K562 (cell line): ENCODE measurements at regions not wholly inside any gene's neighbourhood (a gene's known extent, or its start where the extent isn't known, plus 50 kb on each side); places are given as distances from the start of the nearest gene placed in this dataset.

ENCODE experiments used
- ATAC-seq: fragments of 200-7000 bp; cut with Tn5 transposase; 3 replicates; pipeline ENCODE4 v1.9.1; 2020; ENCODE audit warnings: moderate library complexity
- BruUV-seq: library from RNA; stranded (reverse); fragments of 400-500 nt; replicated peaks from 2 replicates; lab custom pipeline; 2021; lab: Mats Ljungman, UMichigan
- CTCF ChIA-PET: fragments of 300-600 bp; formaldehyde crosslinking; extraction: SDS; loops from one replicate; lab custom pipeline; 2021; ENCODE audit warnings: low intra/inter-chr PET ratio; lab: Yijun Ruan, JAX
- POLR2A ChIA-PET: fragments of 300-600, 350-650 bp; sonication (Branson Sonifier 250); formaldehyde crosslinking; extraction: SDS; loops from one replicate; lab custom pipeline; 2021; ENCODE audit warnings: antibody characterized with exemption, inconsistent platforms; lab: Yijun Ruan, JAX
- DNase-seq, 4 experiments: peaks; one replicate each; pipeline versions ENCODE4 v3.0.0 to v3.0.0-alpha.2; 2011 to 2018; ENCODE audit warnings: low spot score in 3 of 4, mixed read lengths in 3 of 4; ENCODE audit errors: extremely low read depth in 1 of 4
- FAIRE-seq: peaks from 2 replicates; lab custom pipeline; 2011; peaks lifted over from hg19 to GRCh38; lab: Jason Lieb, UNC
- H2AFZ ChIP-seq: 2 replicates; pipeline ENCODE4 v1.6.0; 2011; ENCODE audit warnings: low read depth, low read length, control low read depth, inconsistent platforms
- H3K27ac ChIP-seq: fragments of 200-600 bp; 3 replicates; pipeline ENCODE4 v1.8.0; 2011; ENCODE audit warnings: low read depth, mild to moderate bottlenecking, control low read depth, inconsistent platforms, low read length, moderate library complexity, mixed read lengths; ENCODE audit errors: extremely low read depth
- H3K27me3 ChIP-seq, 2 experiments: fragments of 300-600 bp in 1 of 2; 2 replicates in 1 of 2; 3 replicates in 1 of 2; pipeline versions ENCODE4 v1.6.0 to v1.8.0; 2011; ENCODE audit warnings: inconsistent platforms in 2 of 2, low read length in 2 of 2, mild to moderate bottlenecking in 1 of 2, mixed read lengths in 1 of 2, moderate library complexity in 1 of 2; ENCODE audit not compliant: control insufficient read depth in 2 of 2, insufficient read depth in 2 of 2
- H3K36me3 ChIP-seq: fragments of 300-600 bp; 3 replicates; pipeline ENCODE4 v1.8.0; 2011; ENCODE audit warnings: mild to moderate bottlenecking, low read length, inconsistent platforms; ENCODE audit not compliant: control insufficient read depth, insufficient read depth
- H3K4me1 ChIP-seq, 2 experiments: fragments of 200-600 bp in 1 of 2; replicated peaks in 1 of 2; 2 replicates in 1 of 2; 3 replicates in 1 of 2; pipeline versions ENCODE4 v1.5.1 to v1.8.0; 2011; ENCODE audit warnings: inconsistent platforms in 2 of 2, low read length in 2 of 2, mild to moderate bottlenecking in 1 of 2, mixed read lengths in 1 of 2, moderate library complexity in 1 of 2; ENCODE audit not compliant: control insufficient read depth in 2 of 2, insufficient read depth in 2 of 2
- H3K4me2 ChIP-seq: 2 replicates; pipeline ENCODE4 v1.6.1; 2011; ENCODE audit warnings: low read length, control low read depth, inconsistent platforms, mixed read lengths; ENCODE audit not compliant: insufficient read depth
- H3K4me3 ChIP-seq: fragments of 200-600 bp; sonication (generic), shearing (Covaris generic); 2 replicates; pipeline ENCODE4 v1.5.1; 2016; ENCODE audit warnings: control low read depth, inconsistent platforms
- H3K79me2 ChIP-seq: fragments of 200-600 bp; 3 replicates; pipeline ENCODE4 v1.8.0; 2011; ENCODE audit warnings: low read length, inconsistent platforms; ENCODE audit not compliant: control insufficient read depth, insufficient read depth
- H3K9ac ChIP-seq, 2 experiments: 2 replicates each; pipeline versions ENCODE4 v1.6.0 to v1.6.1; 2011; ENCODE audit warnings: low read depth in 2 of 2, low read length in 2 of 2, control low read depth in 1 of 2, inconsistent platforms in 1 of 2, mild to moderate bottlenecking in 1 of 2, mixed read lengths in 1 of 2; ENCODE audit not compliant: insufficient read depth in 1 of 2
- H3K9me1 ChIP-seq: one replicate; pipeline ENCODE4 v1.6.0; 2011; ENCODE audit warnings: inconsistent platforms, mild to moderate bottlenecking, low read length, moderate library complexity; ENCODE audit not compliant: control insufficient read depth, insufficient read depth
- H3K9me3 ChIP-seq: replicated peaks from 2 replicates; pipeline ENCODE4 v1.5.1; 2011; ENCODE audit warnings: low read depth, low read length, inconsistent platforms; ENCODE audit not compliant: control insufficient read depth, insufficient read depth
- H4K20me1 ChIP-seq: replicated peaks from 2 replicates; pipeline ENCODE4 v1.6.1; 2011; ENCODE audit warnings: low read length, inconsistent platforms, mixed read lengths; ENCODE audit not compliant: control insufficient read depth, insufficient read depth
- UBTF ChIP-seq, 2 experiments: IDR thresholded peaks; 2 replicates each; pipeline ENCODE4 v1.6.1; 2012; ENCODE audit warnings: improper control_type of control experiment in 2 of 2, low read depth in 2 of 2, low read length in 2 of 2, borderline replicate concordance in 1 of 2
- ZNF239 ChIP-seq: fragments of 250-450 bp; sonication (Bioruptor Pico); IDR thresholded peaks from 2 replicates; pipeline ENCODE4 v1.4.0; 2020; ENCODE audit warnings: mild to moderate bottlenecking
- WGBS: fragments of 100-300 bp; shearing (Covaris generic); methylation state at CpG from one replicate; pipeline ENCODE4 v1.1.6; 2016; ENCODE audit warnings: low coverage, mixed read lengths; ENCODE audit not compliant: insufficient coverage; ENCODE audit errors: missing lambda C conversion rate; 5-methylcytosine and 5-hydroxymethylcytosine counted together
- in situ Hi-C: fragments of 300-500 bp; cut with MboI; formaldehyde crosslinking; loops from 4 replicates; pipeline ENCODE4 v1.15.0; 2018; ENCODE audit warnings: inconsistent platforms, mixed read lengths
- intact Hi-C: fragments of 100-400 bp; cut with micrococcal nuclease; formaldehyde crosslinking; loops from 2 replicates; pipeline ENCODE4 v1.14.2; 2022
- TF ChIP-seq, protein P1 (sequence below): sonication (generic); formaldehyde crosslinking; IDR thresholded peaks from 2 replicates; pipeline ENCODE4 v1.8.1; 2022; ENCODE audit warnings: missing genetic modification reagents
- TF ChIP-seq, protein P2 (sequence below), 2 experiments: fragments of 150-350 bp in 1 of 2; IDR thresholded peaks; 2 replicates each; pipeline ENCODE4 v1.6.1; 2012 to 2016; ENCODE audit warnings: low read depth in 2 of 2, low read length in 2 of 2, mild to moderate bottlenecking in 1 of 2, moderate library complexity in 1 of 2

DNA sequence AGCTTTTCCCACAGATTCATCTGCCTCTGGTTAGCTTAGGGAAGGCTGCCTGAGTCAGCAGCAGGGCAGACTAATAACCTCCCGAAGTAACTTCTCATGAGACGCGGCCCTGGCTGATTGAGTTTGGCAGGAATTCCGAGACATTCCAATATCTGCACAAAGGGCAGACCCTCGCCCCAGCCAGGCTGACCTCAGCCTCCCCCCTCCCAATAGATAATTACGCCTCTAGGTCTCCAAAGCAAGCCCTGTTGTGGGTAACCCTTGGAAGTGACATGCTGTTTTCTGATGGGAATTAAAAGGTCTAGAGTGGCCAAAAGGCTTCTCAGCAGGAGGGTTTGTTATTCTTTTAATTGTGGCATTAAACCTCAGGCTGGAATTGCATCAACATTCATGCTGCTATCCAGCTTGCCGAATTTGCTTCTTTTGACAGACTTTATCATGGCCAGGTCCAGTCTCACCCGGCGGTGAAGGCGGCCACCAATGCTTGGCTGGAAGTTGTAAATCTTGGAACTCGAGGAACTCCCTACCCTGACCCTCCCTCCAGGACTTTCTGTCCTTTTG is 98.0 kb upstream of the SLC14A2 start:
- BruUV-seq: no TSS peak

More for the DNA sequence above, 98.0 kb upstream of the SLC14A2 start:
- H3K79me2 ChIP-seq: no peaks in the 10 kb centered on the region
- no peak for FAIRE-seq
- in situ Hi-C loops: no loop called here
- no peak overlapping the region for H2AFZ ChIP-seq
- intact Hi-C loops: no loop called here
- H3K4me2 ChIP-seq: no peak overlapping the region
- H3K9me3 ChIP-seq: no peaks in the 10 kb centered on the region
- no peak for ATAC-seq
- no peak overlapping the region for H3K4me3 ChIP-seq
- POLR2A ChIA-PET: no interaction called here
- H3K9me1 ChIP-seq: no peaks in the 10 kb centered on the region
- peaks cover 0 to 5% of the 10 kb centered on the region in 2 experiments; a peak in 1 of 5 replicates for H3K27me3 ChIP-seq
- H3K4me1 ChIP-seq: no peaks in the 10 kb centered on the region
- no peak overlapping the region for H3K27ac ChIP-seq
- no peak overlapping the region for H3K9ac ChIP-seq
- 0% methylated on average over 7 of the region's 11 CpGs for WGBS
- no peak for DNase-seq
- no peaks in the 10 kb centered on the region for H4K20me1 ChIP-seq
- CTCF ChIA-PET: no interaction called here
- TF ChIP-seq, protein P1, sequence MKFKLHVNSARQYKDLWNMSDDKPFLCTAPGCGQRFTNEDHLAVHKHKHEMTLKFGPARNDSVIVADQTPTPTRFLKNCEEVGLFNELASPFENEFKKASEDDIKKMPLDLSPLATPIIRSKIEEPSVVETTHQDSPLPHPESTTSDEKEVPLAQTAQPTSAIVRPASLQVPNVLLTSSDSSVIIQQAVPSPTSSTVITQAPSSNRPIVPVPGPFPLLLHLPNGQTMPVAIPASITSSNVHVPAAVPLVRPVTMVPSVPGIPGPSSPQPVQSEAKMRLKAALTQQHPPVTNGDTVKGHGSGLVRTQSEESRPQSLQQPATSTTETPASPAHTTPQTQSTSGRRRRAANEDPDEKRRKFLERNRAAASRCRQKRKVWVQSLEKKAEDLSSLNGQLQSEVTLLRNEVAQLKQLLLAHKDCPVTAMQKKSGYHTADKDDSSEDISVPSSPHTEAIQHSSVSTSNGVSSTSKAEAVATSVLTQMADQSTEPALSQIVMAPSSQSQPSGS: no peak
- TF ChIP-seq UBTF (IDR thresholded peaks at IDR 0.05; ENCODE audit: borderline replicate concordance in 1 of 2, low read depth in 2 of 2, low read length in 2 of 2) (no peak), ZNF239 (CRISPR knock-in tag) (no peak)
- TF ChIP-seq, protein P2, sequence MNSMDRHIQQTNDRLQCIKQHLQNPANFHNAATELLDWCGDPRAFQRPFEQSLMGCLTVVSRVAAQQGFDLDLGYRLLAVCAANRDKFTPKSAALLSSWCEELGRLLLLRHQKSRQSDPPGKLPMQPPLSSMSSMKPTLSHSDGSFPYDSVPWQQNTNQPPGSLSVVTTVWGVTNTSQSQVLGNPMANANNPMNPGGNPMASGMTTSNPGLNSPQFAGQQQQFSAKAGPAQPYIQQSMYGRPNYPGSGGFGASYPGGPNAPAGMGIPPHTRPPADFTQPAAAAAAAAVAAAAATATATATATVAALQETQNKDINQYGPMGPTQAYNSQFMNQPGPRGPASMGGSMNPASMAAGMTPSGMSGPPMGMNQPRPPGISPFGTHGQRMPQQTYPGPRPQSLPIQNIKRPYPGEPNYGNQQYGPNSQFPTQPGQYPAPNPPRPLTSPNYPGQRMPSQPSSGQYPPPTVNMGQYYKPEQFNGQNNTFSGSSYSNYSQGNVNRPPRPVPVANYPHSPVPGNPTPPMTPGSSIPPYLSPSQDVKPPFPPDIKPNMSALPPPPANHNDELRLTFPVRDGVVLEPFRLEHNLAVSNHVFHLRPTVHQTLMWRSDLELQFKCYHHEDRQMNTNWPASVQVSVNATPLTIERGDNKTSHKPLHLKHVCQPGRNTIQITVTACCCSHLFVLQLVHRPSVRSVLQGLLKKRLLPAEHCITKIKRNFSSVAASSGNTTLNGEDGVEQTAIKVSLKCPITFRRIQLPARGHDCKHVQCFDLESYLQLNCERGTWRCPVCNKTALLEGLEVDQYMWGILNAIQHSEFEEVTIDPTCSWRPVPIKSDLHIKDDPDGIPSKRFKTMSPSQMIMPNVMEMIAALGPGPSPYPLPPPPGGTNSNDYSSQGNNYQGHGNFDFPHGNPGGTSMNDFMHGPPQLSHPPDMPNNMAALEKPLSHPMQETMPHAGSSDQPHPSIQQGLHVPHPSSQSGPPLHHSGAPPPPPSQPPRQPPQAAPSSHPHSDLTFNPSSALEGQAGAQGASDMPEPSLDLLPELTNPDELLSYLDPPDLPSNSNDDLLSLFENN (IDR thresholded peaks at IDR 0.05; ENCODE audit: low read depth in 2 of 2, low read length in 2 of 2): no peak
- H3K36me3 ChIP-seq: no peaks in the 10 kb centered on the region
